Hematopoietic multipotent progenitor cell treated with erythropoietin and hydrocortisone succinate and interleukin-3 and kit ligand, for 17 days (in vitro differentiated cells): ENCODE measurements at regions not wholly inside any gene's neighbourhood (a gene's known extent, or its start where the extent isn't known, plus 50 kb on each side); places are given as distances from the start of the nearest gene placed in this dataset.

ENCODE experiments used
- DNase-seq: peaks from one replicate; pipeline ENCODE4 v3.0.0-alpha.2; 2015; ENCODE audit warnings: low spot score

- no peak for DNase-seq
These were observed 102.9 kb downstream of the CTTN start for GRCh38 chr11:70501051-70501901.

GRCh38 chr11:70501933-70502540 lies 103.7 kb downstream of the CTTN start:
- DNase-seq = no peak

- no peak for DNase-seq
These were observed 104.5 kb downstream of the CTTN start for GRCh38 chr11:70502677-70503467.

GRCh38 chr11:70503468-70504221 lies 105.3 kb downstream of the CTTN start:
- DNase-seq = no peak

GRCh38 chr11:70504246-70505020 lies 106.1 kb downstream of the CTTN start:
- DNase-seq = no peak

- DNase-seq = no peak
These were observed 107.0 kb downstream of the CTTN start for GRCh38 chr11:70505331-70505731.

GRCh38 chr11:70505761-70506657 lies 107.7 kb downstream of the CTTN start:
- DNase-seq = no peak

- no peak for DNase-seq
These were observed 108.3 kb downstream of the CTTN start for GRCh38 chr11:70506658-70506970.

- no peak for DNase-seq
These were observed 108.7 kb downstream of the CTTN start for GRCh38 chr11:70506986-70507385.

- DNase-seq = no peak
These were observed 109.3 kb downstream of the CTTN start for GRCh38 chr11:70507466-70508230.

GRCh38 chr11:70508231-70508480 lies 109.8 kb downstream of the CTTN start:
- no peak for DNase-seq

- DNase-seq = no peak
These were observed 111.1 kb downstream of the CTTN start for GRCh38 chr11:70509476-70509875.

GRCh38 chr11:70510106-70510505 lies 111.8 kb downstream of the CTTN start:
- no peak for DNase-seq

GRCh38 chr11:70510571-70510970 lies 112.2 kb downstream of the CTTN start:
- DNase-seq = no peak

- no peak for DNase-seq
These were observed 113.0 kb downstream of the CTTN start for GRCh38 chr11:70511345-70511744.

GRCh38 chr11:70512716-70513115 lies 114.4 kb downstream of the CTTN start:
- DNase-seq = no peak

- DNase-seq = no peak
These were observed 118.9 kb downstream of the CTTN start for GRCh38 chr11:70517203-70517602.

GRCh38 chr11:70517988-70518907 lies 119.9 kb downstream of the CTTN start:
- no peak for DNase-seq

GRCh38 chr11:70519117-70519516 lies 120.8 kb downstream of the CTTN start:
- no peak for DNase-seq
